K562 (cell line): ENCODE measurements at regions not wholly inside any gene's neighbourhood (a gene's known extent, or its start where the extent isn't known, plus 50 kb on each side); places are given as distances from the start of the nearest gene placed in this dataset.

ENCODE experiments used
- CTCF ChIP-seq, 3 experiments: IDR thresholded peaks in 2 of 3; conservative IDR thresholded peaks in 1 of 3; 2 replicates each; pipeline ENCODE4 v1.5.1; 2011 to 2012; ENCODE audit warnings: low read length in 3 of 3, mild to moderate bottlenecking in 3 of 3, control low read depth in 2 of 3, improper control_type of control experiment in 1 of 3, inconsistent platforms in 1 of 3, low read depth in 1 of 3, mixed read lengths in 1 of 3, moderate library complexity in 1 of 3; ENCODE audit not compliant: insufficient read depth in 2 of 3
- IRF1 ChIP-seq: sonication (generic); formaldehyde crosslinking; IDR thresholded peaks from 2 replicates; pipeline ENCODE4 v1.8.0; 2022; ENCODE audit warnings: missing genetic modification reagents, mild to moderate bottlenecking, borderline replicate concordance
- PATZ1 ChIP-seq: fragments of 250-450 bp; sonication (Bioruptor Pico); IDR thresholded peaks from 2 replicates; pipeline ENCODE4 v1.5.0; 2020; ENCODE audit warnings: mild to moderate bottlenecking, borderline replicate concordance
- SMC3 ChIP-seq: conservative IDR thresholded peaks from 2 replicates; pipeline ENCODE4 v1.6.1; 2011; ENCODE audit warnings: low read depth, low read length, improper control_type of control experiment; ENCODE audit not compliant: insufficient read depth
- SOX6 ChIP-seq: fragments of 450-650 bp; IDR thresholded peaks from 2 replicates; pipeline ENCODE4 v1.6.1; 2014; ENCODE audit warnings: mild to moderate bottlenecking
- UBTF ChIP-seq, 2 experiments: IDR thresholded peaks; 2 replicates each; pipeline ENCODE4 v1.6.1; 2012; ENCODE audit warnings: improper control_type of control experiment in 2 of 2, low read depth in 2 of 2, low read length in 2 of 2, borderline replicate concordance in 1 of 2

- TF ChIP-seq SMC3 (no peak), UBTF (IDR thresholded peaks at IDR 0.05; ENCODE audit: borderline replicate concordance in 1 of 2, low read depth in 2 of 2, low read length in 2 of 2) (no peak), SOX6 (no peak), CTCF (IDR thresholded peaks at IDR 0.05 in 2 of 3, conservative IDR thresholded peaks at IDR 0.05 in 1 of 3; ENCODE audit: insufficient read depth in 2 of 3, low read depth in 1 of 3, low read length in 3 of 3) (no peak), IRF1 (CRISPR knock-in tag) (no peak), PATZ1 (no peak)
These were observed 862.6 kb downstream of the SORCS3 start for GRCh38 chr10:105503714-105504113.
